GM12874 (cell line): ENCODE measurements at regions not wholly inside any gene's neighbourhood (a gene's known extent, or its start where the extent isn't known, plus 50 kb on each side); places are given as distances from the start of the nearest gene placed in this dataset.

Experiments used
- CTCF ChIP-seq: IDR thresholded peaks from 2 replicates; pipeline ENCODE4 v1.5.1; 2011; ENCODE audit warnings: low read depth, mild to moderate bottlenecking, control low read depth, low read length, moderate library complexity; ENCODE audit not compliant: insufficient read depth

- no peak for TF ChIP-seq CTCF
Observed at GRCh38 chr6:120511712-120512111, 822.6 kb downstream of the TBC1D32 start.

- no peak for TF ChIP-seq CTCF
Observed at GRCh38 chr6:120498711-120499110, 835.6 kb downstream of the TBC1D32 start.

- TF ChIP-seq CTCF: no peak
Observed at GRCh38 chr6:120496661-120497060, 837.6 kb downstream of the TBC1D32 start.

- no peak for TF ChIP-seq CTCF
Observed at GRCh38 chr6:120493505-120493904, 840.8 kb downstream of the TBC1D32 start.

- TF ChIP-seq CTCF: no peak
Observed at GRCh38 chr6:120489941-120490340, 844.3 kb downstream of the TBC1D32 start.

- TF ChIP-seq CTCF: no peak
Observed at GRCh38 chr6:120484146-120484545, 850.1 kb downstream of the TBC1D32 start.

GRCh38 chr6:120478650-120479049 lies 855.6 kb downstream of the TBC1D32 start:
- no peak for TF ChIP-seq CTCF

GRCh38 chr6:120473804-120474203 lies 860.5 kb downstream of the TBC1D32 start:
- no peak for TF ChIP-seq CTCF
